Stimulated activated CD8-positive, alpha-beta memory T cell treated with anti-CD3 and anti-CD28 coated beads, Interleukin-15, amount 100 ng/mL, for 48 hours (primary cell): ENCODE measurements at regions not wholly inside any gene's neighbourhood (a gene's known extent, or its start where the extent isn't known, plus 50 kb on each side); places are given as distances from the start of the nearest gene placed in this dataset.

Source experiments
- DNase-seq, 2 donors: peaks; one replicate each; pipeline ENCODE4 v3.0.0-alpha.2; 2020; ENCODE audit warnings: low read depth in 2 of 2

DNA sequence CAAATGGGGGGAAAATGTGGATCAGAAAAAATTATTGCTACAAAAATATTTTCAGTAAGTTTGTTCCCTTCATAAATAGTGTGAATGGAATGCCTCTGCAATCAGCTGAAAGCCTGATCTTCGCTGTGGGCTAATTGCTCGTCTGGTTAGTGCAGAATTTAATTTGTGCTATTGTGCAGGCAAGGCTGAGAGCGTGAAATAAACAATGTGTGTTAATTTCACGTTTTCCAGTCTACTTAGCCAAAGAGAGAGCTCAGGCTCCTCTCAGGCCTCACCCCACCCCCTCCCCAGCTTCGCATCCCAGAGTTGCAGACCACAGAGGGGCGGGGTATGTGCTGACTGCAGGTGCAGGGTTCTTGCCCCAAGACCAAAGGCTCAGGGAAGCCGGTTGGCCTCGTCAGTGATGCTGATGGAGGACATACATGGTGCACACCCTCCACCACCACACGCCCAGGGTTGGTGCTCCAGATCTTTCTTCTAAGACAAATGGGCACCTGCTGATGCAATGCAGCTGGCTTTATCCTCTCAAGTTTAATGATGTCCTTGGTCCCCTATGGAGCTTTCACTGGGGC, 302.6 kb upstream of the SLC14A2 start:
- no peak for DNase-seq

DNA sequence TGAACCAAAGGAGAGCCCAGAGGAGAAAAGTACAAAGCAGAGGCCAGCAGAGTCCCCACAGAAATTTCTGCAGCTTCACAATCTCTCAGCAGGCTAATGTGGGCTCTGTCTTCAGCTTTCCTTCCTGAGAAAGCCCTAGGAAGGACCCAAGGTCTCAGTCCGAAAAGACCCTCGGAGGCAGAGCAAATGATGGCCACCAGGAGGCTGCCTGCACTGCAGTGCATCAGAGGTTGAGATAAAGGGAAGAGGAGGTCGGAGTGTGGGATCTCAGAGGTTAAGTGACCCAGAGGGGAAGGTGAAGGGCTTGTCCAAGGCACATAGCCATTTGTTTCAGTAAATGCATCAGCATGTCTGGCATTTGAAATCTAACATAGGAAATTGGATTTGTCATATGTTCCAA, 299.1 kb upstream of the SLC14A2 start:
- no peak for DNase-seq

DNA sequence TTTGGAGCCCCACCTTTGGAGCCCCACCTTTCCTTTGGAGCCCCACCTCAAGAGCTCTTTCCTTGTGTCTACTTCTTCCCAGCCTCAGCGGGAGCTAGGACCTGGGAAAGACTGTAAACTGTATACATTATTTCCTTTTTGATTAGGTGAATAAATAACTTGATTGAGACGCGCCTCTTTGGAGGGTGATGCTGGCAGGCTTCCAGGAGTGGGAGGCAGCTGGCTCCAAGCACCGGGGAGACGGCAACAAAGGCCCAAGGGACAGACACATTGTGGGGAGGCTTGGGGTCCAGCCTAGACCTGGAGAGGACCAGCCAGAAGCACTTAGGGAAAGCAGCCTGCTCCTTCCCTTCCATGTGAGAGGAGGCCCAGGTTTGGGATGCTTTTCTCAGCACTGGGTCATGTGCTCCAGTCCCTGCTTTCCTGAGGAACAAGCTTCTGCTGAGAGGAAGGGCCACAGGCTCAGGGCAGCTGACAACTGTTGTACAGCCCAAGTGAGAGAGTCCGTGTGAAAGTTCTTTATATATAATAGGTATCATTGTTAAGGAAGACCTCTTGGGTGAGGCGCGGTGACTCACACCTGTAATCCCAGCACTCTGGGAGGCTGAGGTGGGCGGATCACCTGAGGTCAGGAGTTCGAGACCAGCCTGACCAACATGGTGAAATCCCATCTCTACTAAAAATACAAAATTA, 297.2 kb upstream of the SLC14A2 start:
- DNase-seq = no peak

DNA sequence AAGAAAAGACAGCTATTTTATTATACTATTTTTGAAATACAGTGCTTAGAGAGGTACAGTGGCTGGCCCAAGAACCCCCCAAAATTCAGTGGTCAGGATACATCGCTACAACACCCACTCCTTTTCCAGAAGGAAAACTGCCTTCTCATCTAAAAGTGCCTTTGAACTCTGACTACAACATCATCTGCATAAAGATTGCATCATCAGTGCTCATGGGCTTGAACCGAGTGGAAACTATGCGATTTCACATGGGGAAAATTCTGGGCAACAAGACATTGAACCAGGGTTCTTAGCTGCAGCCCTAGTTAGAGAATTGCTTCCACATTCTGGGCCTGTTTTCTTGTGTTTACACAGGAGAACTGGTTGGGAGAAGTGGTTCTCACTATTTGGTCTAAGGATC, 294.6 kb upstream of the SLC14A2 start:
- no peak for DNase-seq

DNA sequence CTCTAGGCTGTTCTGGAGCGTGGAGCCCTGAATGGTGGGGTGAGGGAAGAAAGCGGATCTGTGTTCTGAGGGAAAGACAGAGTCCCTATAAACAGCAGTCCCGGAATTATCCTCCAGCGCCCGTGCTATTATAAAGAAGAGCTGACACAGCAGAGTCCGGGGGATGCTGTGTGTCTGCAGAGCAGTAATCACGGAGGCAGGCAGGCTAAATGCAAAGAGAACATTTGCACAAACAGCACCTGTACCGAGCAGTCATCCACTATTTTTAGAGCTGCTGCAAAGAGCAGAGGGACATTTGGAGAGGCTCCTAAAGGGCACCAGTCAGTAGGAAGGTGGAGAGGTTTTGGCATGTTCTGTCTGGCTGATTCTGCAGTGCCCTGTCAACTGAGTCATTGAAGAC, 293.8 kb upstream of the SLC14A2 start:
- DNase-seq = no peak

DNA sequence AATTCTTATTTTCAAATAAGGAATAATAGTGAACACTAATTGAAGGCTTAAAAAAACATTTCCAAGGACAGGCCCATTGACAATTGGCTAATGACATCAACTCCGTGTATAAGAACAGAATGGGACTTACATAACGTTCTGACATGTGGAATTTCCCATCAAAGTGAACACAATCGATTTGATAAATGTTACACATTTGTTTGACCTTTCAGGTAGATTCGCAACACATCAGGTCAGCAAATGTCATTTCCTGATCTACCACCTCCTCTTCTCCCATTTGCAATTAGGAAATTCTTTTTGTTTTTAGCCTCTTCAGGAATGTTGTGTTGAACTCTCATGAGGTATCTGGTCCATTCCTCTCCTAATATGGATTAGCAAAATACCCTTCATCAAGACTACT, 292.9 kb upstream of the SLC14A2 start:
- no peak for DNase-seq

DNA sequence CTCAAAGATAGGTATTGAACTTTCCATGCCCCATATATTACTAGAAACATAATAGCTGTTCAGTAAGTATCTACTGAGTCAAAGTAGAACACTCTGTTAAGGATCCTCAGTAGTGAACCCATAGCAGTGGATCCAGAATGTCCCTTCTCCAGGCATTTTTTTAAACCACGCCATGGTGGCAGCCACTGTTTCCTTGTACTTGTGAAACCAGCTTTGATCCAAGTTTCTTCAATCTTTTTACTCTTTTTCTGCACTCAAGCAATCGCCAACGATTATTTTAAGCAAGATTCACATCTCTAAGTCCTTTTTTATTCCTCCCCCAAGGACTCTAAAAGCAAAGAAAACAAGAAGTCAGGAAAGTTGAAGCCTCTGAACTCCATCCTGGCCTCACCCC, 291.2 kb upstream of the SLC14A2 start:
- no peak for DNase-seq

DNA sequence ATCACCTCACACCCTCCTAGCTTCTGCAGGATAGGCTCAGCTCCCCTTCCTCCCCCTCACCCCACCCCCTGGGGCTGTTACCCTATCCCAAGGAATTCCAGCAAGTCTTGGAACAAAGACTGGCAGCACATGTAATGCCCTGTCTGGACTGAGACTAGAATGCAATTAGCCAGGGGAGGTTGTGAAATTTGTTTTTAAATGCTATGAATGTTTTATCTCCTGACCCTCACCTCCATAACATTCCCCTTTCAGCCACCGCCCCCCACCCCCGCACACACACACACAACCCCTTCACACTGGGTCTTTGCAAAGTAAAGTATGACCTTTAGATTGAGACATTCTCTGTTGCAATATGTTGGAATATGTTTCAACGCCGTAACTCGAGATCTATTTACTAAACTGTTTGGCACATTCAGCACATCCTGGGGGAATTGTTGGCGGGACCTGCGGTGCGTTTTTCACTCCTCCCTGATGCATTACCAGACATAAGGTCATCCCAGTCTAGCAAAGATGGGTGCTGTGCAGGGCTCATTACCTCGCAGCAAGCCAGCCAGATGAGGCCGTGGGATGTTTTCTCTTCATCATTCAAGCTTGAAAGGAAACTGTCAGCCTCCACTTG, 290.7 kb upstream of the SLC14A2 start:
- DNase-seq = no peak

DNA sequence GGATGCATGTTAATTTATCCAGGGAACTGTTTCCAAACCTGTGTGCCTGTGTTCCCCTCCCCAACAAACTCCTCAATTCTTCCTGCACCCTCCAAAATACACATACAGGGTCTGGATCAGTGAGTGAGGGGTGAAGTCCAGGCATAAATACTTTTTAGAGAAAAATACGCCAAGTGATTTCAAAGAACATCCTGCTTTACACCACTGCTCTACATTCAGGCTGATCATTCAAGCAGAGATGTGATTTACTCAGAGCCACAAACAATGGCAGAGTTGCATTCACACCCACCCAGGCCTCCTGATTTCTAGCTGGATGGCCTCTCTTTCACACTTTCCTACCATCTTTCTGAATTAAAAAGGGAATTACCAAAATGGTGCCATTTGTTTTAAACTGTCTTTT, 289.5 kb upstream of the SLC14A2 start:
- DNase-seq = no peak

DNA sequence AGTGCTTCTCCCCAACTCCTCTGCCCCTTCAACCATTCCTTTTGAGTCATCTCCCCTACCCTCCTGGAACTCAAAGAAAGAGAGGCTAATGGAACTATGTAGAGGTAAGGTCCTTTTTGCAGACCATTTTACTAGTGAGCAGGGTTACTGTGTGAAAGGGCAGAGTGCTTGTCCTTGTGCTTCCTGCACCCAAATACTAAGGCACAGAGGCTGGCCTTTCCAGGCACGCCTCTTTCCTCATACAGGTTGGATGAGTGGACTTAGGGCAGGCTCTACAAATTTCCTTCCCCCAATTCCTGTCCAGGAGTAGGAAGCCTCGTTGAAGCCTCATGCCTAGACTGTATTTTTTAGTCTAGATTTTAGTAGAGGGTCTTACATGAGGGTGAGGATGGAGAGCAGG, 288.8 kb upstream of the SLC14A2 start:
- DNase-seq = no peak

DNA sequence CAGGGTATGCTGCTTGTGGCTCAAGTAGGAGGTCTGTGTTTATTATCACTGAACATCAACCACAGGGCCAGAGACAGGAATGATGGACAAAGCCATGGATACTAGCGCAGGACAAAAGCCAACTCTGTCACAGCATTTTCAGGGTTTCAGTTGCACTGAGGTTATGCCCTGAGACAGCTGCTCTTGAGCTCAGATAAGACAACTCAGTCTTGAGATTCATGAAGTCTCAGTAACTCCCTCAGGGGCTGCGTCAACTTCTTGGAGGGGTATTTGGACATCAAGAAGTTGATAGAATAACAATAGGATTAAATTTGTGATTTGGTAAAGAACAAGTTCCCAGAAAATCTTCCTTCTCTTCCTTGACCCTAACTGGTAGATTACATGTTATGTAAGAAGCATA, 287.0 kb upstream of the SLC14A2 start:
- no peak for DNase-seq

DNA sequence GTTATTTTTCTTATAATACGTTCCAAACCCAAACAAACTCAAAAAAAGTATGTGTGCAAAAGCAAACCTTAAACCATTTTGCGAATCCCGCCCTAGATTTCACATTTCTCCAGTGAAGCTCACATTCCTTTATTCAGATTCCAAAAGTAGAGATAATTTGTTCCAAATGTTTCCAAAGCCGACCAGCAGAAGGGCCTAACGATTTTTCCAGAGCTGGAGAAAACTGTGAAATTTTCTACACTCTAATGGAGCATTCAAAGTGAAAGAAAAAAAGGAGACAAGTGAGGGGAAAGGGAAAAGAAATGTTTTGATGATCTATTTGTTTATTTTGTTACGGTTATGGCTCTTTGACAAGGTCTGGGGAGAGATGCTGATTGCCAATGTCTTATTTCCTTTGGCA, 286.5 kb upstream of the SLC14A2 start:
- DNase-seq = no peak

DNA sequence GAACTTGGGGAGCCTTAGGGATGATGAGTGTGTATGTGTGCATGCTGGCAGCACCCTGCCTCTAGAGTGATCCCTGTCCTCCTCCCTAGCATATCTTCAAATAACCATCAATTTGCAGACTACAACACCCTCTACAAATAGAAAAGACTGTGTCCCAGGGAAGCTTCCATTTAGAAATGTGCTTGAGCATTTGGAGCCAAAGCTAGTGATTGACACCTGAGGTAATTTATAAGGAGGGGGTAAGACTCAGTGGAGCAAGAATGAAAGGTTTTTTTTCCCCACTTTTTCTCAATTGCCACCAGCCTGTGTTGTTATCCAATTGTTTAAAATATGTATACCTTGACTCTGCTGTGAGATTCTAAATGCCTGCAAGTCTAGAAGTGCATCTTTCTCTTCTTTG, 286.0 kb upstream of the SLC14A2 start:
- no peak for DNase-seq

DNA sequence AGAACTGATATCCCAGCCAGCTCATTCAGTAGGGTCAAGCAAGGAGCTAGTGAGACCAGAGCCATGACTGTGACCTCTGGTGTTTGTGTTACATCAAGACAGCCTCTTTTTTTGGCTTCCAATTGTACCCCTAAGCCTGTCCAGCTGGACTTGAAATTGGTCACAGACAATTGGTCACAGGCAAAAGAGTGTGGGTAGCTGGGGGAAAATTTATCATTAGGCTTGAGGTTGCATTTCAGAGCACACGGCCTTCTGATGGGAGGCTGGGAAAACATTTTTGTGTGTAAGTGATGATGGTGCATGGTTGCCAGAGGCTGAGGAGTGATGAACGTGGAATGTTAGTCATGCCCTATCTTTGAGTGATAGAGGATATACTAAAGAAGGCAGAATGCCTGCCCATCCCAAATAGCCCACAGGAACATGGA, 285.1 kb upstream of the SLC14A2 start:
- DNase-seq = no peak

DNA sequence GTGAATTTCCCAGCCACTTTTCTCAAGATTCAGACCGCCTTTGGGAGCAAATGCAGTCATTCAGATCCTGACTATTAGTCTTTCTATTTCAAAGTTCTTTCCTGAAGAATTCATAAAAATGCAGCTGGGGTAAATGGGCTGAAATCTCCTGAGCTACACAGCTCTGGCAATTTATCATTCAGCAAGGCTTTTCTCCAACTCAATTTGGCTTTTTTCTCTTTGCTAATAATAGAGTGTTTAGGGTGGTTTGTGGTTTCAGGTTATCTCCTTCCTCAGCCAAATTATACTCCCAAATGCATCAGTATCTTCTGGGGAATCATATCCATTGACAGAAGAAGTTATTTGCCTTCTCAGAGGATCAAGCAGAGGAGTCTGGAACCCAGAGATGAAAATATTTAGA, 282.4 kb upstream of the SLC14A2 start:
- DNase-seq = no peak

DNA sequence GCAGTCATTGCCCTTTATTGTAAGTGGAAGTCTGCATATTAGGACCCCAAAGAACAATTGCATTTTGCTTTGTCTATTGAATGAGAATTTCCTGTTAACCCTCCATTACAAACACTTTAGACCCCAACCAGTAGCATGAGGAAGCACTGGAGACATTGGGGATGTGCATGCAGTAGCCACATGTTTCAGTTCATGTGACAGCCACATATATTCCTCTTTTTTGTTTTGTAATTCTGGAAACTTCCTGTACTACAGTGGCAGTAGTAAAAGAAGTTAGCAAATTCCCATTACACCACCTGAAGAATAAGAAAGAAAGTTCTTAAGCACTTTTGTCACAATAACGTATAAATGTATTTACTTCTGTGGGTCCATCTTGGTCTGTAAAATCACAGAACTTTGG, 281.1 kb upstream of the SLC14A2 start:
- no peak for DNase-seq

DNA sequence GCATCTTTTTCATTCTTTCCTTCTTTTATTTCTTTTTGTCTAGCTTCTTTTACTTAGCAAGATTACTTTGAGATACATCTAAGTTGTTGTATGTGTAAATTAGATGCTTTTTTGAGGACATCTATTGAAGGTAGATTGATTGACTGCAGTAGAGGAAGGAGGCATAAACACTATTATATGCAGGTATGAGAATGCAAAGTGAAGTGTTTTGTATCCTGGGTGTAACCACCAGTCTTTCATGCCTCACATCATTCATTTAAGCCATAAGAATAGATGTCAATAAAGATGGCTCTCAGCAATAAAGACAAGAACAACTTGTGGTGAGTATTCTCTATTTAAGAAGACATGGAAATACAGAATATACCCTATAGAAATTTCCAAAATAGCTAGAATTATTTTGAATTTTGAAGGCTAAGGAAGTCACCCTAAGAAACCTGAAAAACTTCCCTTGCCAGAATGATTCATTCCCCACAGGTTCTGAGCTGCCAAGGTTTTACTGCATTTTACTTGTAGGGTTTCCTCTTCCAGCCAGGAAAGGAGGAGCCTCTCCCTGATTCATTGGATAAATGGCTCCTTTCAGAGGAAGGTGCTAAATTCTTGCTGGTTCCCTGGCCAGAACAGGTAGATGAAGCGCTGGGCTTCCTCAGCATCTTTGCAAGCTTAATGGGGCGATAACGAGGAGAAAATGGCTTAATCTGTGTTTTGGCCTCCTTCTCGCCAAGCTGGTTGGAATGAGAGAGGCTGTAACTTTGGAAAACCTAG, 279.8 kb upstream of the SLC14A2 start:
- no peak for DNase-seq

DNA sequence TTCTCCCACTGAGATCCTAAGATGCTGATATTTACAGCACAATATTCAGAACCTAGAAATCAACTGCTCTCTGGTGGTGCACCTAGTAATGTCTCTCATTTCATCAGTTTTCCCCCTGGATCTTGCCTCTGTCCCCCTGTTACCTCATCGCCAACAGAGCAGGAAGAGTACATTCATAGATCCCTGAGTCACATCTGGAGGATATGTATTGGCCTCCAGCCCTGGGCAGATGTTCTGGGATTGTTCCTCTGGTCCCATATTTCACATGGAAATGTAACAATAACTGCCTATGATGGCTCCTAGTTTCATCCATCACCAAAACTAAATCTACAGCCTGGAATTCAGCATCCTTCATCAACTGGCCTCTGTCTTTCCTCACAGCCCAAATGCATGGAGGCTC, 278.8 kb upstream of the SLC14A2 start:
- no peak for DNase-seq

DNA sequence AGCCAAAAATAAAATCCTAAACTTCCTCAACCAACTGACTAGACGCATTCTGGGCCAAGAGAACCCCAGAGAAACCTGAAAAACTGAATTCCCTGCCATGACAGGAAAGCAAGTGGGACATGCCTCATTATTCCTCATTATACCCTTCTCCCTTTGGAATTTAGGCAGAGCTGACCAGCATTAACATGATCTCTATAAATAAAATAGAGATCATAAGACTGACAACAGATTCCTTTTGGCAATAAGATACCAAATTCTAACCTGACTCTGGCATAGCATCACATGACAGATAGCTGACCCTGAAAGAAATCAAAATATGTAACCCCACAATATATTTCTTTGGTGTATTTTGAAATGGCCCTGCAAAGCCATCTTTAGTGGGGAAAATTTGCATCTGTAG, 277.8 kb upstream of the SLC14A2 start:
- DNase-seq = no peak

DNA sequence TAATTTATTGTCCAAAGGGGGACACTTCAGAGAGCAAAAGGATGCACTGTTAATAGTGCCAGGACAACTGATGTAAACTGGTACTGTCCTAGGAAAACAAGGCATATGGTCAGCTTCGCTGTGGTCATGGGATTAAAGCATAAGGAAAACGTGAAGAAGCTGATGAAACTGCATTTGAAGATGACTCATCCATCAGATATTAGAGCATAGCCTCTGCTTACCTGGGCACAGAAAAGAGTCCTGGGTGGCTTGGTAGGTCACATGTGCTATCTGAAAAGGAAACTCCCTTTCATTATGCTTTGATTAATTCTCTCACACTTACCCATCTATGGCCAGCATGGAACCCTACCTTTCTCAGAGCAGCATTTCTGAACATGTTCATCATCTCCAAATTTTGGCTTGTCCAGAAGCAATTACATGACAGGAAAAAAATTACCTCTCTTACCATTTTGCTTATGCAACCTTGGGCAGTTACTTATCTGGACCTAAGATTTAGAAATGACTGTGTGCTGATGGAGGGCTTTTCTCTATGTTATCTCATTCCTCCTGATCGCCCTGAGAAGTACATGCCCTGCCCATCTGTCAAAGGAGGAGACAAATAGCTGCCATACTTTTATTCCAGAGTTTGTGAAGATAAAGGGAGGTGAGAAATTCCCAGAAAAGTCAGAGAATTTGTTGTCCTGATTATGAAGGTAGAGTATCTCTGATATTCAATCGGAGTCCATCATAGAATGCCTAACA, 275.3 kb upstream of the SLC14A2 start:
- DNase-seq = no peak

DNA sequence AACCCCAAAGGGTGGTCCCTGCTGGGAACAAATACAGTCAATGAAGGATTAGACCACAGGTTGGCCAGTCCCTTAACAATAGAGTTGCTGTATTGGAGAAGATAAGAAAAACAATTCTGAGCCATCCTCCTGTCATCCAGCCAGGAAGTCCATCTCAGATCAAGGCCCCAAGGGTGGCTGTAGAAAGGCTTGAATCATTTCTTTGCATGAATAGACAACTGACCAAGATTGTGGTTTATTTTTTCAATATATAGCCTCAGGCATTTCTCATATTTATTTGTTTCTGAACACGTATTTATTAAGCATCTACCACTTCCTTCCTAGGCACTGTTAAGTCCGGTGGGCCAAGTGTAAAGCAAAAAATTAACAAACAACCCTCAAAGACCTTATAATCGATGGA, 274.4 kb upstream of the SLC14A2 start:
- DNase-seq = no peak

DNA sequence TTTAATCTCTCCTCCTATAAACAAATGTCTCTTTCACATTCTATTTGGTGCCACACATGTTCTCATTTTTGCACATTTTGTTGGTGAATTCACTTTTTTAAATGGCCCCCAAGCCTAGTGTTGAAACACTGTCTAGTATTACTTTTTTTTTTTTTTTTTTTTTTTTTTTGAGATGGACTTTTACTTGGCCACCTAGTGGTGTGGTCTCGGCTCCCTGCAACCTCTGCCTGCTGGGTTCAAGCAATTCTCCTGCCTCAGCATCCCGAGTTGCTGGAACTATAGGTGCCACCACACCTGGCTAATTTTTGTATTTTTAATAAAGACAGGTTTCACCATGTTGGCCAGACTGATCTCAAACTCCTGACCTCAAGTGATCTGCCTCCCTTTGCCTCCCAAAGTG, 273.8 kb upstream of the SLC14A2 start:
- no peak for DNase-seq
